HCT116 (cell line): ENCODE measurements at regions not wholly inside any gene's neighbourhood (a gene's known extent, or its start where the extent isn't known, plus 50 kb on each side); places are given as distances from the start of the nearest gene placed in this dataset.

Source experiments
- ATAC-seq: fragments of 200-7000 bp; cut with Tn5 transposase; 2 replicates; pipeline ENCODE4 v1.9.1; 2020; ENCODE audit warnings: mild to moderate bottlenecking, moderate library complexity
- BruUV-seq: library from RNA; stranded (reverse); fragments of 400-500 nt; replicated peaks from 2 replicates; lab custom pipeline; 2021; lab: Mats Ljungman, UMichigan
- CTCF ChIA-PET: fragments of 300-600 bp; sonication (Branson Sonifier 250); formaldehyde crosslinking; loops from one replicate; lab custom pipeline; 2021; ENCODE audit warnings: antibody characterized with exemption; lab: Charles Lee
- POLR2A ChIA-PET: fragments of 300-600, 350-600 bp; sonication (Branson Sonifier 250); formaldehyde crosslinking; loops from one replicate; lab custom pipeline; 2021; ENCODE audit warnings: antibody characterized with exemption; lab: Charles Lee
- RAD21 ChIA-PET, 2 experiments: fragments of 300-600 bp; sonication (Branson Sonifier 250); formaldehyde crosslinking; loops; one replicate each; lab custom pipeline; 2023; ENCODE audit warnings: low total read pairs in 2 of 2; ENCODE audit not compliant: uncharacterized antibody in 2 of 2, unreplicated experiment in 2 of 2, low non-redundant PET in 1 of 2; lab: Charles Lee
- DNase-seq: peaks from one replicate; pipeline ENCODE4 v3.0.0-alpha.2; 2010; ENCODE audit warnings: low read depth, low spot score
- H2AFZ ChIP-seq: fragments of 200-600 bp; shearing (Covaris generic), sonication (generic); 2 replicates; pipeline ENCODE4 v1.6.1; 2017; ENCODE audit warnings: low read depth, mixed run types, mixed read lengths, antibody characterized with exemption, low read length; ENCODE audit not compliant: poor library complexity, severe bottlenecking
- H3K27ac ChIP-seq: 2 replicates; pipeline ENCODE4 v1.5.1; 2012; ENCODE audit warnings: low read depth, low read length
- H3K27me3 ChIP-seq: fragments of 200-600 bp; sonication (generic); 2 replicates; pipeline ENCODE4 v1.6.1; 2016; ENCODE audit warnings: mixed run types, low read length, mixed read lengths; ENCODE audit not compliant: insufficient read depth
- H3K36me3 ChIP-seq, 2 experiments: fragments of 200-500 bp in 1 of 2; fragments of 200-600 bp in 1 of 2; sonication (Bioruptor generic) in 1 of 2; sonication (generic) in 1 of 2; 2 replicates each; pipeline versions ENCODE4 v1.5.1 to v1.6.1; 2014 to 2016; ENCODE audit warnings: low read length in 2 of 2, inconsistent platforms in 1 of 2, mixed read lengths in 1 of 2, mixed run types in 1 of 2; ENCODE audit not compliant: insufficient read depth in 2 of 2, control insufficient read depth in 1 of 2
- H3K4me1 ChIP-seq, 2 experiments: fragments of 200-600 bp in 1 of 2; sonication (generic) in 1 of 2; 2 replicates each; pipeline versions ENCODE4 v1.5.1 to v1.6.1; 2012 to 2017; ENCODE audit warnings: low read length in 2 of 2, inconsistent platforms in 1 of 2, mild to moderate bottlenecking in 1 of 2, mixed read lengths in 1 of 2, mixed run types in 1 of 2, moderate library complexity in 1 of 2; ENCODE audit not compliant: insufficient read depth in 2 of 2, control insufficient read depth in 1 of 2
- H3K4me2 ChIP-seq: fragments of 200-600 bp; sonication (generic); 2 replicates; pipeline ENCODE4 v1.6.1; 2017; ENCODE audit warnings: mixed run types, low read length, mixed read lengths
- H3K4me3 ChIP-seq, 2 experiments: fragments of 200-600 bp in 1 of 2; sonication (generic) in 1 of 2; replicated peaks in 1 of 2; 2 replicates each; pipeline ENCODE4 v1.5.1; 2011 to 2016; ENCODE audit warnings: low read length in 2 of 2, control low read depth in 1 of 2, low read depth in 1 of 2, mild to moderate bottlenecking in 1 of 2, mixed read lengths in 1 of 2, mixed run types in 1 of 2
- H3K79me2 ChIP-seq: fragments of 200-600 bp; sonication (generic); 2 replicates; pipeline ENCODE4 v1.6.1; 2017; ENCODE audit warnings: mild to moderate bottlenecking, mixed run types, low read length, moderate library complexity, mixed read lengths; ENCODE audit not compliant: insufficient read depth
- H3K9ac ChIP-seq: fragments of 200-600 bp; sonication (generic); 2 replicates; pipeline ENCODE4 v1.6.1; 2016; ENCODE audit warnings: low read length, mixed read lengths
- H3K9me2 ChIP-seq: fragments of 200-600 bp; sonication (generic), shearing (Covaris generic); 2 replicates; pipeline ENCODE4 v1.6.1; 2017; ENCODE audit warnings: mixed run types, mild to moderate bottlenecking, moderate library complexity; ENCODE audit not compliant: insufficient read depth
- H3K9me3 ChIP-seq, 2 experiments: fragments of 200-500 bp in 1 of 2; fragments of 200-600 bp in 1 of 2; sonication (Bioruptor generic) in 1 of 2; sonication (generic) in 1 of 2; 2 replicates each; pipeline ENCODE4 v1.6.1; 2014 to 2017; ENCODE audit warnings: low read length in 2 of 2, mixed read lengths in 2 of 2, inconsistent platforms in 1 of 2, low read depth in 1 of 2, mild to moderate bottlenecking in 1 of 2, mixed run types in 1 of 2, moderate library complexity in 1 of 2; ENCODE audit not compliant: control insufficient read depth in 1 of 2, insufficient read depth in 1 of 2
- H4K20me1 ChIP-seq: fragments of 200-600 bp; sonication (generic), shearing (Covaris generic); 2 replicates; pipeline ENCODE4 v1.6.1; 2017; ENCODE audit warnings: mixed run types, mild to moderate bottlenecking, moderate library complexity; ENCODE audit not compliant: insufficient read depth
- EGR1 ChIP-seq: IDR thresholded peaks from 2 replicates; pipeline ENCODE4 v1.6.1; 2012; ENCODE audit warnings: low read depth
- EZH2 ChIP-seq: fragments of 200-600 bp; sonication (generic); IDR thresholded peaks from 2 replicates; pipeline ENCODE4 v1.6.1; 2017; ENCODE audit warnings: antibody characterized with exemption, mixed run types
- POLR2AphosphoS5 ChIP-seq: IDR thresholded peaks from 2 replicates; pipeline ENCODE4 v1.6.1; 2011; ENCODE audit warnings: mild to moderate bottlenecking, low read depth, low read length, moderate library complexity
- RAD21 ChIP-seq: IDR thresholded peaks from 2 replicates; pipeline ENCODE4 v1.6.1; 2012; ENCODE audit warnings: low read depth, mild to moderate bottlenecking
- SIN3A ChIP-seq: IDR thresholded peaks from 2 replicates; pipeline ENCODE4 v1.6.1; 2012; ENCODE audit warnings: low read depth
- YY1 ChIP-seq: IDR thresholded peaks from 2 replicates; pipeline ENCODE4 v1.6.1; 2011; ENCODE audit warnings: low read length, low read depth, moderate library complexity, mild to moderate bottlenecking; ENCODE audit not compliant: insufficient replicate concordance; ENCODE audit errors: extremely low read depth
- ZNF274 ChIP-seq: fragments of 200-500 bp; sonication (Bioruptor generic); IDR thresholded peaks from 2 replicates; pipeline ENCODE4 v1.6.1; 2014; ENCODE audit warnings: mild to moderate bottlenecking, low read depth, low read length, inconsistent platforms
- intact Hi-C: fragments of 100-400 bp; cut with micrococcal nuclease; formaldehyde crosslinking; loops from 2 replicates; pipeline ENCODE4 v1.10.0; 2022
- TF ChIP-seq, protein P1 (sequence below): IDR thresholded peaks from 2 replicates; pipeline ENCODE4 v1.6.1; 2012
- TF ChIP-seq, protein P2 (sequence below): IDR thresholded peaks from 2 replicates; pipeline ENCODE4 v1.6.1; 2011; ENCODE audit warnings: mild to moderate bottlenecking, low read length, moderate library complexity; ENCODE audit not compliant: insufficient replicate concordance; ENCODE audit errors: extremely low read depth

DNA sequence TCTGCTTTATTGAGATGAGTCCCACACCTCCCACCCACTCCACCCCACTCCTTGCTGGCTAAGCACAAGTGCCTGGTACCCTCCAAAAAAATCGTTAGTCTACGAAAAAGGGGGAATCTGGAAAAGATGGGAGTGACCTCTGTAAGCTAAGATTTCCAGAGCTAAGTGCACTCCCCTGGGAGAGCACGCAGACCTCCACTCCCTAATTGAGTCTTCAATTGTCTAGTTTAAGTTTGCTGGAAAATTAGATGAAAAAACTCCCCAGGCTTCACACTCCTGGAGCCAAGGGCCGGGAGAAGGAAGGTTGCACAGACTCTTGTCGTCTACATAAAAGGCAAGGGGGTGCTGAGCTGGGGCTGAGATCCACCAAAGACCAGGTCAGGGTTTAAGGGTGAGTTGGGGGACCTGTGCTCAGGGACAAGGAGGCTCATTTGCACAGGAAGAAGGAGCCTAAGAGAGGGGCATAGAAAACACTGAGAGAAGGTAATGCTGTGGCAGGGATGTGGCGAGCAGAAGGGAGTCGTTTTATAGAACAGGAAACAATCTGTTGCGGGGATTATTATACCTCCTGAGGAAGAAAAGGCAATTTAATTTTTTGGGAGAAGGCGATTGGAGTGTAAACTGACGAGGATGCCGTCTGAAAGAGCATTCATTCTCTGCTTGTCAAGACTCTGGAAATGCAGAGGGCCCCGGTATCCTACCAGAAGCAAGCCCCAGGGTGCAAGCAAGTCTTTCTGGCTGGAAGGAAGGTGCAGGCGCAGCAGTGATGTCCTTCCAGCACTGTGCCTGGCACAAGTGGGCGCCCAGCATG, 126.5 kb upstream of the DLG1 start:
- H3K4me1 ChIP-seq: peaks cover 20 to 39% of the 10 kb centered on the region in 2 experiments
- intact Hi-C loops: no loop called here
- no peak overlapping the region for H3K4me2 ChIP-seq
- H3K27me3 ChIP-seq: no peaks in the 10 kb centered on the region
- H3K9me2 ChIP-seq: no peaks in the 10 kb centered on the region
- H3K27ac ChIP-seq: no peak overlapping the region
- no peaks in the 10 kb centered on the region for H4K20me1 ChIP-seq
- no peaks in the 10 kb centered on the region for H3K9me3 ChIP-seq
- ATAC-seq: no peak
- ChIA-PET CTCF (no interaction called here), POLR2A (interaction anchor here (0.8 kb wide), 1 partner anchor 10 kb away, joined by 3 read pairs; no protein-coding TSS in a partner anchor), RAD21 (no interaction called here)
- H3K9ac ChIP-seq: no peak overlapping the region
- TF ChIP-seq ZNF274 (no peak), EGR1 (no peak), EZH2 (no peak), SIN3A (no peak), YY1 (no peak), RAD21 (no peak), POLR2AphosphoS5 (no peak)
- TF ChIP-seq, protein P1, sequence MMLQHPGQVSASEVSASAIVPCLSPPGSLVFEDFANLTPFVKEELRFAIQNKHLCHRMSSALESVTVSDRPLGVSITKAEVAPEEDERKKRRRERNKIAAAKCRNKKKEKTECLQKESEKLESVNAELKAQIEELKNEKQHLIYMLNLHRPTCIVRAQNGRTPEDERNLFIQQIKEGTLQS: no peak
- TF ChIP-seq, protein P2, sequence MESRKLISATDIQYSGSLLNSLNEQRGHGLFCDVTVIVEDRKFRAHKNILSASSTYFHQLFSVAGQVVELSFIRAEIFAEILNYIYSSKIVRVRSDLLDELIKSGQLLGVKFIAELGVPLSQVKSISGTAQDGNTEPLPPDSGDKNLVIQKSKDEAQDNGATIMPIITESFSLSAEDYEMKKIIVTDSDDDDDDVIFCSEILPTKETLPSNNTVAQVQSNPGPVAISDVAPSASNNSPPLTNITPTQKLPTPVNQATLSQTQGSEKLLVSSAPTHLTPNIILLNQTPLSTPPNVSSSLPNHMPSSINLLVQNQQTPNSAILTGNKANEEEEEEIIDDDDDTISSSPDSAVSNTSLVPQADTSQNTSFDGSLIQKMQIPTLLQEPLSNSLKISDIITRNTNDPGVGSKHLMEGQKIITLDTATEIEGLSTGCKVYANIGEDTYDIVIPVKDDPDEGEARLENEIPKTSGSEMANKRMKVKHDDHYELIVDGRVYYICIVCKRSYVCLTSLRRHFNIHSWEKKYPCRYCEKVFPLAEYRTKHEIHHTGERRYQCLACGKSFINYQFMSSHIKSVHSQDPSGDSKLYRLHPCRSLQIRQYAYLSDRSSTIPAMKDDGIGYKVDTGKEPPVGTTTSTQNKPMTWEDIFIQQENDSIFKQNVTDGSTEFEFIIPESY: no peak
- no TSS peak for BruUV-seq
- no peak overlapping the region for H3K4me3 ChIP-seq
- H3K79me2 ChIP-seq: no peaks in the 10 kb centered on the region
- no peak overlapping the region for H2AFZ ChIP-seq
- H3K36me3 ChIP-seq: no peaks in the 10 kb centered on the region
- DNase-seq: no peak
